Medulla oblongata (tissue), 1 donor: ENCODE measurements at regions not wholly inside any gene's neighbourhood (a gene's known extent, or its start where the extent isn't known, plus 50 kb on each side); places are given as distances from the start of the nearest gene placed in this dataset.
"Not testable (repeated sequence)": the region's sequence is repeated elsewhere in the genome, so short reads cannot be mapped to it uniquely, and the experiment has no call there.

Experiments used
- DNase-seq: peaks from one replicate; pipeline ENCODE4 v3.0.0-alpha.2; 2015; ENCODE audit errors: extremely low spot score

DNA sequence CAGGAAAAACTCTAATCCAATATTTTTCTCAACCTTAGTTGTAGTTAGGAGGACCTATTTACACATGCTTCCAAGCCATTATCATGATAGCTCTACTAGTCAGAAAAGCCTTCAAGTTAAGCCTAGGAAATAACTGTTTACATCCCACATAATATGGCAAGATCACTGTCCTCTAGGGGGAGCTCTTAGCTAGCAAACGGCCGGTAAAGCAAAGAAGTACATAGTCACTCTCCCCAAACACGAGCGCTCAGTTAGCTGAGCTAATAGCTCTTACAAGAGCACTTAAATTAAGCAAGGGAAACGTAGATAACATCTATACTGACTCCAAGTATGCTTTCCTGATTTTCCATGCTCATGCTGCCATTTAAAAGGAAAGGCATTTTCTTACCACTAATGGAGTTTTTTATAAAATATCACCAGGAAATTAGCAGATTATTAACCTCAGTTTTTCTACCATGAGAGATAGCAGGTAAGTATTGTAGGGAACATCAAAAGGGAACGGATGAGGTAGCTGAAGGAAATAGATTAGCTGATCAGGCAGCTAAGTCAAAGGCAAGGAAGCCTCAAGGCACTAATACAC is 100.6 kb upstream of the PABPC3 start:
- peak; percentile 91 for DNase-seq

DNA sequence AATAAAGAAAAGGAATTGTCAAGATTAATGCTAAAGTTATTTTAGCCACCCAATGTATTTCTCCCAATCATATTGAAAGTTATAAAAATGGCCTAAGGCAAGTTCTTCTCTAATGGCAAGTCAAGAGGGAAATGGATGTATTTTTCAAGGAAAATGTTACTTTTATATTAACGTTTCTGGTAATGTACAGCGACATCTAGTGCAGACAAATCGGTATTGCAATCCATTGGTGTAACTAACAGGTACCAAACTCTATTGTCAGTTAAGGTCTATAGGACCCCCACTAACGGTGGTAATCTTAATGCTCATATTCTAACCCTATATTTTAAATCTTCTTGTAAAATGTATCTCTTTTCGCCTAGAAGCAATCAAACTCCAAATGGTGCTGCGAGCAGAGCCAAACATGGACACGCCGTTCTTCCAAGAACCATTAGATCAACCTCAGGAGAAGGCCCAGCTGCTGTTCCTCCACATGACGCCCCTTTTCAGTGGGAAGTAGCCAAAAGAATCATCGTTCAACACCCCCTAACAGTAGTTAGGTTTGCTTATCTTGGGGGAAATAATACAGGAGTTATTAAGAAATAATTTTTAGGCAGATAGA is 98.5 kb upstream of the PABPC3 start:
- peak; percentile 62 for DNase-seq

DNA sequence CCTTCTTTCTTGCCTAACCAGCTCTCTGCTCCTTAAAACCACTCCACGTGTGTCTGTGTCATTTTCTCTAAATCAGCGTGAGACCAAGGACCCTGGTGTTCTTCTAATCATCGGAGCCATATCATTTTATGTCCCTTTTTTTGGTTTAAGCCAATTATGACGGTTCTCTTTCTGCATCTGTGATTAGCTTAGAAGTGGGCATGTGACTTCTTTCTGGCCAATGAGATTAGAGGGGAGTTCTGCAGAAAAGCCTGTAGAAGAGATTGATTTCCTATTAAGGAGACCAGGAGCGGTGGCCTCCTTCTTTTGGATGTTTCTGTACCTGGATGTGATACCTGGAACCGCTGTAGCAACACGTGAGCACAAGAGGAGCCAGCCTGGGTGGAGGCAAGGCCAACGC is 97.5 kb upstream of the PABPC3 start:
- no peak for DNase-seq

DNA sequence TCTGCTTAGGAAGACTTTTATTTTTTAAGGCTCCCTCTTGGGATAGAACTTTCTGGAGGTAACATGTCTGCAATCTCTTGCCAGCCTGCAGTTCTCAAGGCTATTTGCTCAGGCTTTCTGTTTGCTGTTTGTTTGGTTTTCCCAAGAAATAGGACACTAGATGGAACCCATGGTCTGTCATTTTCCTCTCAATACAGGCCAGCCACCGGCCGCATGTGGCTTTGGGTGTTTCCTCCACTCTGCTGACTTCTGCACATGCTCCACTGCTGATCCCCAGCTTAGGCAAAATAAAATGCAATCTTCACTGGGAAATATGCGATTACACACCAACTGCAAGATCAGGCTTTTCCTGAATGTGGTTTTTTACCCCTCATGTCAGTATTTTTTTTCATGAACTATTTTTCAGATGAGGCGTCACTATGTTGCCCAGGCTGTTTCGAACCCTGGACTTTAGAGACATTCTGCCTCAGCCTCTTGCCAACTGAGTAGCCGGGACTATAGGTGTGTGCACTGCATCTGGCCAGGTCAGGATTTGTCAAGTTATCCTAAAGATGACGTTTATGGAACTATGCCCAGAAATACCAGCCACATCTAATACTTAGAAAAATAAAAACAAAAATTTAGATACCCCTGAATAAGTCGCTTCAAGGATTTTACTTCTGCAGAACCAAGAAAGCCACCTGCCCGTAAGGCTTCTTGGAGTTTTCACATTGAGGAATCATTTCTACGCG is 94.3 kb upstream of the PABPC3 start:
- no peak for DNase-seq

DNA sequence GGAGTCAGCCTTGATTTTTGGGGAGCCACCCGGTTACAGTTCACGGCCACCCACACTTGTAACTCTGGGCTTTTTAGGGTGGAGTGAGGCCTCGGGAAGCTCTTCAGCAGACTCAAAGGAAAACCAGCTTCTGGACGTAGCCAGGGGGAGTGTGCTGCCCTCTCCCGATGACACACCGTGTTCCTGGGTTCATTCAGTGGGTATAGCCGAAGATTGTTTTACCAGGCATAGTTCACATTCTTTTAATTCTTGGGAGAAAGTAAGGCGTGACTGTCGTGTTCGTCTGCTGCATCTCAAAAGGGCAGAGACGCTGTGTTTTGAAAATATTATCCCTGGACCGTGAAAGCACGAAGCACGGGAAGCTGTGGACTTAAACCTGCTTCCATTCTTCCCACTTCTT is 93.6 kb upstream of the PABPC3 start:
- not testable (repeated sequence) for DNase-seq

DNA sequence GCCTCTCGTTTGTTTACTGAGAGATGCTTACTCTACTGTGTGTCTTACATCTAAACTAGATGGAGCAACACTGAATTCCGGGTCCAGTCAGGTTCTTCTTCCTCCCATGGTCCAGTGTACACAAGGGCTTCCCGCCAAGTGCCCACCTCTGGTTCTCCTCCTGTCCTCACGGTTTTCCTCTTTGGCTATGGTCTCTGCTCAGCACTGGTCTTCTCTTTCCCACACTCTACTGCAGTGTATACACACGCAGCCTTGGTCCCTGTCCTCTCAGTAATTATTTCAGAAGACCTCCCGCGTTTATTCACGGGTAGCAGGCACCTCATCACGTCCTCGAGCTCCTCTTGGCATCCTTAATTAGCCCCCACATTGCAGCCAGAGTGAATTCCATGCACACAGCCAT is 91.4 kb upstream of the PABPC3 start:
- not testable (repeated sequence) for DNase-seq

DNA sequence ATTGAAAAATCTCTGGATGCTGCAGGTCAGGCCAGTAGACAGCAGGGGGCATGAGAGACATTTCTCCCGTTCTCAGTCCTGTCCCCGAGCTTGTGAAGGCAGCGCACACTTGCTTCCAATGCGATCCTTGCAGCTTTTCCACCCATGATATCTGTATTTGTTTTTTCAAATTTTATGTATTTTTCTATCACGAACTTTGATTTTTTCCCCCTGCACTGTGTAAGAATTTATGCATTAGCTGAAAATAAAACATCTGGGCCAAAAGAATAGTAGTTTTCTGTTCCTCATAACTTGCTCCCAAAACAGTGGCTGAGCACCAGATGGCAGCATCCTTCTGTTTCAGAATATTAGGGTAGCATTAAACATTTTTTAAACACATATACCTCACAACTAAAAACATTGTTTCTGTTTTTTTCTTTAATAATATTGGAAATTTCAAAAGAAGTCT is 90.9 kb upstream of the PABPC3 start:
- peak; percentile 76 for DNase-seq

DNA sequence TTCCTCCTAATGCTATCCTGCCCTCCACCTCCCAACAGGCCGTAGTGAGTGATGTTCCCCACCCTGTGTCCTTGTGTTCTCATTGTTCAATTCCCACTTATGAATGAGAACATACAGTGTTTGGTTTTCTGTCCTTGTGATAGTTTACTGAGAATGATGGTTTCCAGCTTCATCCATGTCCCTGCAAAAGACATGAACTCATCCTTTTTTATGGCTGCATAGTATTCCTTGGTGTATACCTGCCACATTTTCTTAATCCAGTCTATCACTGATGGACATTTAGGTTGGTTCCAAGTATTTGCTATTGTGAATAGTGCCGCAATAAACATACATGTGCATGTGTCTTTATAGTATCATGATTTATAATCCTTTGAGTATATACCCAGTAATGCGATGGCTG is 88.5 kb upstream of the PABPC3 start:
- not testable (repeated sequence) for DNase-seq

DNA sequence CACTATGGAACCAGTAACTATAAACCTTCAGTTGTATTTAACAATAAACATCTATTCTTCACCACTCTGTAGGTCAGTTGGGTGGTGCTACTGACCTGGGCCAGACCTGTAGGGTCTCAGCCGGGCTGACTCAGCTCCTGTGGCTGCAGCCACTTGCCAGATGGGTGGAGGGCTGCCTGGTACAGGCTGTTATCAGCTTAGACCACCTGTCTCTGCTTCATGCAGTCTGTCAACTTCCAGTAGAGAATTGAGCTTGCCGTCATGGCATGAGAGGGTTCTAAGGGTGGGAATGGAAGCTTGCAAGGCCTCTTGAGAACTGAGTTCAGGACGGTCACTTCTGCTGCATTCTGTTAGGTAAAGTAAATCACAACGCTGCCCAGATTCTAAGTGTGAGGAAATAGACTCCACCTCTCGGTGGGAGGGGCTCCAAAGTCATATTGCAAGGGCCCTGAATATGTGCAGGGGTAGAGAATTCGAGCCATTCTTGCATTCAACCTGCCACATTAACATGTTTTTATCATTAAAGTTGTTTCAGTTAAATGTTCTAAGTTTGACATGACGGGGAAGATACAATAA is 81.5 kb upstream of the PABPC3 start:
- not testable (repeated sequence) for DNase-seq

DNA sequence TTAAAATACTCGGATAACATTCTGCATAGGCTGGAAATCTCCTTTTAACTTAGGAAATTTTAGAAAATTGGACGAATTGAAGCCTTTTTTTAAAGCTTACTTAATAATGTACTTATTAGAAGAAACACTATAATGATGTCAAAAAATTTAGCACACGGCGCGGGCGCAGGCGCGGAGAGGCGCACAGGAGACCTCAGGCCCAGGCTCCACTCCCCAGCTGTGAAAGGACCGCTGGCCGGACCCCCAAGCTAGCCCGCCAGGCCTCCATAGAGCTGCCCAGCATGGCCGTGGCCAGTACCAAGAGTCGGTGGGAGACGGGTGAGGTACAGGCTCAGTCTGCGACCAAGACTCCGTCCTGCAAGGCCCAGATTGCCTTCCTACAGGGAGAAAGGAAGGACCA is 78.8 kb upstream of the PABPC3 start:
- not testable (repeated sequence) for DNase-seq

DNA sequence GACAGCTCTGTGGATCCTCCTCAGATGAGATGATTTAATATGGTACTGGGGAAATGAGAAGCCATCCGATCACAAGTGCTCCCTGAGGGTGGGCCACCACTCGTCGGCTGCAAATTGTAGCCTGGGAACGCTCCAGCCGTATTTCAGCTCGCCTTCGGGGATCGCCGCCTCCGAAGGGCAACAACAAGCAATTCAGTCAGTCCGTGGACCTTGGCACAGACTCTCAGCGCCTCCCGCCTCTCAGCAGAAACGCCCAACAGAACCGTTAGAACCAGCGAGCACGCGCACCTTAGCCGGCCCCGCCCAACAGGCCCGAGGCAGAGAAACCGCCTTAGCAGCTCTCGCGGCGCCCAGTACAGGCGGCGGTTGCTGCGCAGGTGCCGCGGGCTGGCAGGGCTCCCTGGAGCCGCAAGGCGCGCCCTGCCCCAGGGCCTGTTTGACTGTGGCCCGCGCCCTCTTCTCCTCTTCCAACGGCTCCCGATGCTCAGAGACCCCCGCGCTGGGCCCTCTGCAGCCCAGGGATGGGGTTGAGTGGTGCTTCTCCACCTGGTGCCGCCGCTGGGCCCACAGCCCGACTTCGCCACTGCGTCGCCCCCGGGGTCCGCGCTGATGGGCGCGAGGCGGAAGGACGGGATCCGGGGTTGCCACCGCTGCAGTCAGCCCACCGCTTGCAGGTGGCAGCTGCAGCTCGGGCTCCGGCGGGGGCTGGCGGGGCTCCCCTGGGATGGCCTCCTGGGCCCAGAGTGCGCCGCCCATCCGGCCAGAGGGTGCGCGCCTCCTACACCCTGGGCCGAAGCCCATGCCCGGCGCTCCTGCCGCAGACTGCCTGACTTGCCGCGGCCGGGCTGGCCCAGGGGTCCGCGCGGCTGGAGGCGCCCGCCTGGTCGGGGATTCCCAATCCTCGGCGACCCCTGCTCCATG is 77.9 kb upstream of the PABPC3 start:
- DNase-seq = peak; percentile 13

DNA sequence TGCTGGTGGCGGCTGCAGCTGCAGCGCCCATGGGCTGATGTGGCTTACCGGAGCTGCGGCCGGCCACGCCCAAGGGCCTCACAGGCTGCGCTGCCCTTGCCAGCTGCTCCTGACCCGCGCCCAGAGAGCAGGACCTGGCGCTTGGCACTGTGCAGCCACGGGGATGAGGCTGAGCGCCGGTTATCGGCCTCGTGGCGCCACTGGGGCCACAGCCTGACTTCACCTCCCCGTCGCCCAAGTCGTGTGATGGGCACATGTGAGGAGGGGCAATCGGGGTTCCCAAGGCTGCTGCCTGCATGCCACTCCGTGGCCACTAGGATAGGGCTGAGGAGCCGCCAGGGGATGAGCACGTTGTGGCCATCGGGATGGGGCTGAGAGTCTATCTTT is 77.2 kb upstream of the PABPC3 start:
- DNase-seq = no peak

DNA sequence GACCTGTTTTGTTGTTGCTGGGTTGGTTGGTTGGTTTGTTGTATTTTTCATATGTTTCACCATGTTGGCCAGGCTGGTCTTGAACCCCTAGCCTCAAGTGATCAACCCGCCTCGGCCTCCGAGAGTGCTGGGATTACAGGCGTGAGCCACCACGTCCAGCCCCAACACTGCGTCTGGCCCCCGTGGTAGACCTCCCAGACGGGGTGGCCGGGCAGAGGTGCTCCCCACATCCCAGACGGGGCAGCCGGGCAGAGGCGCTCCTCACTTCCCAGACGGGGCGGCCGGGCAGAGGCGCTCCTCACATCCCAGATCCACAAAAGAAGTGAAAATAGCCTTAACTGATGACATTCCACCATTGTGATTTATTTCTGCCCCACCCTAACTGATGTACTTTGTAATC is 76.2 kb upstream of the PABPC3 start:
- DNase-seq = not testable (repeated sequence)

DNA sequence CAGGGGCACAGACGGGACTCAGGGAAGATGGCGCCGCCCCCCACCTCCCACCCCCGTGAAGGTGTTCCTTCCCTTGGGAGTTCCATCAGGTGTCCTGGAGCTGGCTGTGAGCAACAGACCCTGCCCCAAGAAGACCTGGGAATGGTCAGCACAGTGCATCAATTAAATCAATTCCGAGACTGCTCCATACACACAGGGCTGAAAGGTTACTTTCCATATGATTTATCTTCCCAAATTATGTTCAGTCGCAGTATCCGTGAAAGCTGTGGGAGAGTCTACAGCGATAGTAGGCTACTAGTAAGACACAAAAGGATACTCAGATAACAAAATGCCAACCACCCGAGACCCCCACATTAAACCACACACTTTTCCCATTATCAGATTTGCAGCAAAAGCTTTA is 71.8 kb upstream of the PABPC3 start:
- DNase-seq = no peak

DNA sequence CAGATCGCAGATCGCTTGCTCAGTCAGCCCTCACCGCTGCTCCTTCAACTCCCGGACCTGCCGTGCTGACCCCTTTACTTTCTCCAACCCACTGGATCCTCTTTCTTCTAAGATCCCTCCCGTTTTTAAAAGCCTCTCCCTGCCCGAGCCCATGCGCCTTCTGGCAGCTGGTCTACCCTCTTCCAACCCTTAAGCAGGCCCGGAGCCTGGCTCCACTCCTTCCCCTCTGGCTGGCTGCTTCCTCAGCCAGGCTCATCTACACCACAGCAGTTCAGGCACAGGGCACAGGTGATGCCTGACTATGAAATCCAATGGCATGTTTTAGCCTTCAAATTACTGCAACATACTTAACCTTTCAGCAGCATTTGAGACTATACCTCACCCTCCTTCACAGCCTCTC is 63.8 kb upstream of the PABPC3 start:
- DNase-seq = no peak

DNA sequence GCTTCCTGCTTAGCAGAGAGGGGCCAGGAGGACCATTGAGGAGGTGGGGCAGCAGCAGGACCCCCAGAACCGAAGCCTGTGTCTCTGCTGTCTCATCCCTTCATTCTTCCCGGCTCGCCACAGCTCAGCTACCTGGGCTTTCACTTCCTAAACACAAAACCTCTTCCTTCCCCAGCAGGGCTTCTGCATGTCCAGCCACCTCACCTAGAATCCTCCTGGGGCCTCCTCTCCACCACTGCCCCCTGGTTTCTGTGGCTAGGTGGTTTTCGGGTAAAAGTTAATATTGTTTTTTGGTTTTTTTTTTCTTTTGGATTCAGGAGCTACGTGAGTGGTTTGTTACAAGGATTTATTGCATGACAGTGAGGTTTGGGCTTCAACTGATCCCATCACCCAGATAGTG is 61.8 kb upstream of the PABPC3 start:
- no peak for DNase-seq

DNA sequence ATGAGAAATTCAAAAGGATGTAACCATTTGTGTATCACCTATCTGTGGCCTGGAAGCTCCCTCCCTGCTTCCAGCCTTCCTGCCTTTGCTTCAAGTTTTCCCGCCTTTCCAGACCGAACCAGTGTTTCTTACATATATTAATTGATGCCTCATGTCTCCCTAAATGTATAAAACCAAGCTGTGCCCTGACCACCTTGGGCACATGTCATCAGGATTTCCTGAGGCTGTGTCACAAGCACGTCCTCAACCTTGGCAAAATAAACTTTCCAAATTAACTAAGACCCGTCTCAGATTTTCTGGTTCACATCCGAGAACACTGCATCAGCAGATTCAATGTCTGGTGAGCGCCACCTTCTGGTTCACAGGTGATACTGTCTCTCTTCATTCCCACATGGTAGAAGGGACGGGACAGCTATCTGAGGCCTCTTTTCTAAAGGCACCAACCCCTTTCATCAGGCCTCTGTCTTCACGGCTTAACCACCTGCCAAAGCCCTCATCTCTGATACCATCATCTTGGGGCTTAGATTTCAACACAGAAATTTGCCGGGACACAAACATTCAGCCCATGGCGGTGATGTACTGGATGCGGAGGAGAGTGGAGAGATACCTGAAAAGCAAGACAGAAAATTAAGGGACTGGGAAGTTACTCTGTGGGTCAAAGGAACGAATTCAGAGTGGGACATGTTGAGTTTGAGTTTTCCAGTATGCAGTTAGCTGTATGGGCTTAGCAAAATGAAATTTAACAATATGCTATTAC is 58.7 kb upstream of the PABPC3 start:
- peak; percentile 87 for DNase-seq

DNA sequence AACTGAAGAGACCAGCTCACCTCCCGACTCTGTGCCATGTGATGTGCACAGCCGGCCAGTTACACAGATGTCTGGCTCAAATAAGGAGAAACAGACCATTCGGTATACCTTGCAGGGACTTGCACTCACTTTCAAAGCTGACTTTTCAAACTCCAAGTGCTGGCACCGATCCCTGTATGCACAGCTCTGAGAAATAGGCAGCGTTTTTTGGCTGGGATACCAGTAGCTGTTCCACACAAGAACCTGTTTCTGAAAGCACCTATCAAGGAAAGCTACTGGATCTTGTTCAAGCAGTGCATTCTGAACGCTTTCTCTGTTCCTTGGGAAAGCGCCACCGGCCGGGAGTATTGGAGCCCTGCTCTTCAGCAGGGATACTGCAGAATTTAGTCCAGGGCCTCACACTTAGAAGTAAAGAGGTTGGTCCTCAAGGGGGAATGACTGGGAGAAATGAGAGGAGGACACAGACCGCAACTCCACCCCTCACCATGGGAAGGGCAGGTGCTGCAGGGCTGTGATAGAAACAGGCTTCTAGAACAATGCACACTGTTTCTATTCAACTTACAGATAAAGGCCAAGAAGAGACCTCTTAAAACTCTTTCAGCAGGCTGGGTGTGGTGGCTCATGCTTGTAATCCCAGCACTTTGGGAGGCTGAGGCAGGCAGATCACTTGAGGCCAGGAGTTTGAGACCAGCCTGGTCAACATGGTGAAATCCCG is 53.6 kb upstream of the PABPC3 start:
- no peak for DNase-seq

DNA sequence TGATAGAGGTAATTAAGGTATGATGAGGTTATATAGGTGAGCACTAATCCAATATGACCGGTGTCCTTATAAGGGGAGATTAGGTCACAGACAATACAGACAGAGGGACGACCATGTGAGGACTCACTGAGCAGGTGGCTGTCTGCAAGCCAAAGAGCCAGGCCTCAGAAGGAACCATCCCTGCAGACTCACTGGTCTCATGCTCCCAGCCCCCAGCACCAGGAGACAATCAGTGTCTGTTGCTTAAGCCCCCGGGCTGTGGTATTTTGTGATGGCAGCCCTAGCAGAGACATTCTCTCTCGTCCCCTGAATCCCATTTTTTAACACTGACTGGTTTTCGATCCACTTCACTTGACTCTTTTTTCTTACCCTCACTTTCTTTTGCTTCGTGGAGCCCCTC is 51.9 kb upstream of the PABPC3 start:
- no peak for DNase-seq
